Hepatic stellate cell (primary cell): ENCODE measurements at regions not wholly inside any gene's neighbourhood (a gene's known extent, or its start where the extent isn't known, plus 50 kb on each side); places are given as distances from the start of the nearest gene placed in this dataset.
"Not testable (repeated sequence)": the region's sequence is repeated elsewhere in the genome, so short reads cannot be mapped to it uniquely, and the experiment has no call there.

Experiments used
- DNase-seq: peaks from one replicate; pipeline ENCODE4 v3.0.0; 2011; ENCODE audit warnings: low spot score

GRCh38 chr1:233477359-233477758, 136.5 kb upstream of the KCNK1 start:
- DNase-seq, result no peak

DNA sequence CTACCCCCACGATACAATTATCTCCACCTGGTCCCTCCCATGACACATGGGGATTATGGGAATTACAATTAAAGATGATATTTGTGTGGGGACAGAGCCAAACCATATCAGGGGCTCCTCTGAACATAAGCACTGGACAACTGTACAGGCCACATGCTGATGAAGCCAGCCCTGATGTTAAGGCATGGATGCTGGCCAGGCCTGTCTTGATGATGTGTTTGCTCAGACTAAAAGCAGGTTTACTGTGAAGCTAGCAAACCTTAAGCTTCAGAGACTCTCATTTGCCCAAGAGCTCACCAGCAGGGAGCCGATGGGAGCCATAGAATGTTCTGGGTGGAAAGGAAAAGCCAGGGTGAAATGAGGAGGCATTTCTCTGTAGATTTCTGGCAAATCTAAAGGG, 135.3 kb upstream of the KCNK1 start:
- no peak for DNase-seq

DNA sequence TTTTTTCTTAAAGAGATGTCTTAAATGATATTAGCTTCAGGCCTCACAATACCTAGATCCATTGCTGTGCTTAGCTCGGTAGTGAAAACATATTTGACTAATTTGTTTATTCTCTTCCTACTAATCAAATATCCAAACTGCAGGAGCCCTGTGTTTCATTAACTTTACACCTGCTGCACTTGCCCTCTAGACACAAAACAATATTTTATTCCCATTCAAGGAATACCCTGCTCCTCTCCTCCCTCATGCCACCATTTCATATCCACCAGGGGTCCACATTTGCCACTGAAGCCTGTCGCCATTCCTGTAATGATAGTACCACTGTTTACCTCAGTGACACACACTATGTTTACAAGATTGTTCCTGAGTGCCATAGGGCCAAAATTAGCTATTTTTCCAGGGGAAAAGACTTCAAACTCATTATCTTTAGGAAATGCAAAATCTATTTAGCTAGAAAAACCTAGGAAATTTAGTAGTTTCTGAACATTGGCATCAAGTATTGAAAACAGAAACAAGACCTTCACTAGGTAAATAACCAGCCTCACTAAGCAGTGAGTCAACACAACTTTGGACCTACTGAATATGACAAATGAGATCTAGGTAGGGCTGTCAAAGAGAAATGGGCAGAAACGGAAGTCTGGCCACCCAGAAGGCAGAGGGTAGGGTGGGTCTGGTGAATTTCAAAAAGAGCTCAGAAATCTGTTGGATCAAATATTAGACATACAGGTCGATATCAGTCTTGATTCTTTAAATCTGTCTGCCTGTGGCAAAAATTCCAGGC, 134.6 kb upstream of the KCNK1 start:
- no peak for DNase-seq

- no peak for DNase-seq
Observed at GRCh38 chr1:233480198-233480597, 133.7 kb upstream of the KCNK1 start.

DNA sequence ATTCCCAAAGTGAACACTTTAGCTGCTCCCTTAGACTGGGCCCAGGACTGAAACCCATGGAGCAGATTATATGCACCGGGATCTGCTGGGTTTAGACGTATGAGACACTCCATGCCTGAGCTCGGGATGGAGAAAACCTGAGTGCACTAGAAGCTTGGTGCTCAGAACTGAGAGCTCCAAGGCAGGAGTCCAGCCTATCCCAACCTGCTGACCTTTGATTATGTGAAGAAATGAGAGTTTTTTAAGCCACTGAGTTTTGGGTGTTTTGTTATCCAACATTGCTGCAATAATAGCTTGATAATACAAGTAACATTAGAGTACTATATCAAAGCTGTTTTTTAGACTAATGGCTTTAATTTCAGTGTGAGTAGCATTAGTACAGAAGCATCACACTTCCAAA, 131.5 kb upstream of the KCNK1 start:
- DNase-seq, result no peak

DNA sequence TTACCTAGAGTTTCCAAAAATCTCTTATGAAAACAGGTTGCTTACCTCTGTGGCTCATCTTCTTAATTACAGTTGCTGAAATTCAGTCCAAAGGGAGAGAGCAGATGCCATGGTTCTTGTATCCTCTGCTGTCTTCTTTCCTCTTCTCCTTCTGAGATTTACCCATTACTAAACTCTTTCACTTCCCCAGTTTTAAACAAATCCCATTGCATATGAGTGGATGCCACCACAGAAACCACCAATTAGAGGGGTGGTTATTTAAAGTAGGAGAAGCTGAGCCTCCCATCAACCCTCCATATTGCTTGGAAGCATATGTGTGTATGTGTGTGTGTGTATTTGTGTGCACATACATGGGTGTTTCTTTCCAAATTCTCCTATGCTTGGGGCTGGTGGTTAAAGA, 128.5 kb upstream of the KCNK1 start:
- DNase-seq, result no peak

DNA sequence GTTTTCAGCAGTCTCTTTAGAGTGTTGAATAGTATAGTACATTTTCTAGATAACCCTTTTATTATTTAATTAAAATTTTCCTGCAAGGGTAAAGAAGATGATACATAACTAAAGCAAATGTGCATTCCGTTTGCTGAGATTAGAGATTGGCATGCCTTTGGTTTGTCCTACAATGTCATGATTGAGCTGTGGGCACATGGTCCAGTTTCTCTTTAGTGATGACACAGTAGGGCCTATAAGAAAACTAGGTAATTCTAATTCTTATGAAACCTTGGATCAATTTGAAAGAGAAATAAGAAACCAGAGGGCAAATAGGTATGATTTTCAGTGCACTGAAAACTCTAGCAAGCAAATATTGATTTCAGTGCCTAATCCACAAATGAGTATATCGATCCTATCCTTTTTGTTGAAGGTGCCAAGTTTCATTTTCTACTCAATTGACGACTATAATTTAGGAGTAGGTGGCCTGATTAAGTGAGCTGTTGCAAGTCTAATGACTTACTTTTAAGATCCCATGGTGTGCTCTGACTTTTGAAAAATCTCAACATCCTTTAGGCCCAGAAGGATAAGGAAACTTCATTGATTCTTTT, 128.0 kb upstream of the KCNK1 start:
- no peak for DNase-seq

DNA sequence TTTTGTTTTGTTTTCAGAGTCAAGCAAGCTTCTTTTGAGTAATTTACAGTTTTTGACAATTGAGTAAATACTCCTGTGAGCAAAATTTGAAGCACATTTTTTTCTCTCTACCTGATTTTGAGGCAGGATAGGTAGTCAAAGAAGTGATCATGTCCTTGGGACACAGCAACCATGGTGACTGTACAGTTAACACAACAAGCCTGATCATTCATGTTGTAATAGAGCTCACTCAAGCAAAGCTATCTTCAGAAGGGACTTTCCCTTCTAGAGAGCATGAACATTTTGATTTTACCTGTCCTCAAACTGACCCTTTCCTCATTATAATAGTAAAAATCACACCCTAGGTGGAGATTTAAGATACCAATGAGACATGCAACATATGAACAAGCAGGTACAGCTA, 126.5 kb upstream of the KCNK1 start:
- DNase-seq, result no peak

- DNase-seq, result no peak
Observed at GRCh38 chr1:233489411-233489810, 124.5 kb upstream of the KCNK1 start.

GRCh38 chr1:233490488-233490887, 123.4 kb upstream of the KCNK1 start:
- no peak for DNase-seq

- no peak for DNase-seq
Observed at GRCh38 chr1:233491953-233492620, 121.8 kb upstream of the KCNK1 start.

DNA sequence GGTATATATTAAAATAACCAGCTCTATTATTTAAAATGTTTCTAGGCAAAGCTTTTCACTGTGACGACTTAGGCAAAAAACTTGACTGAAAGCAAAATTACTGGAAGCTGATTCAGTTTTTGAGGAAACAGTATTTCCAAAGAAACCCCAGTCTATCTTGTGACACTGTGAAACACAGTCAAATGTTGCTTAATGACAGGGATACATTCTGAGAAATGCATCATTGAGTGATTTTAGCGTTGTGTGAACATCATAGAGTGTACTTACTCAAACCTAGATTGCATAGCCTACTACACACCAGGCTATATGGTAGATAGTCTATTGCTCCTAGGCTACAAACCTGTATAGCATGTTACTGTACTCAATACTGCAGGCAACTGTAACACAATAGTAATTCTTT, 116.9 kb upstream of the KCNK1 start:
- DNase-seq, result no peak

GRCh38 chr1:233497679-233498078, 116.2 kb upstream of the KCNK1 start:
- no peak for DNase-seq

DNA sequence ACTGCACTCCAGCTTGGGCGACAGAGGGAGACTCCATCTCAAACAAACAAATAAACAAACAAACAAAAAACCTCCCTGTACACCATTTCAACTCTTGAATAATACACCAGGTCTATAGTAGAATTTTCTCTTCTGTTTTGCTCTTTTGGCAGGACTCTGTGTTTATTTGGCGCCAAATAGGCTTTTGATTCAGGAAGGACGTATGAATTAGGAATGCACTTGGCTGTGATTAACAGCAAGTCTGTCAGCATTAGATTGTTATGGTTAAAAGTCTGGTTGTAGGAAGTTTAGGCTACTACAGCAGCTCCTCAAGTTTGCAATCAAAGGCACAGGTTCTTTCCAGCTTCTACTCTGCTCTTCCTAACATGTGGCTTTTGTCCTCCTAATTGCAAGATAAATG, 113.8 kb upstream of the KCNK1 start:
- DNase-seq, result no peak

DNA sequence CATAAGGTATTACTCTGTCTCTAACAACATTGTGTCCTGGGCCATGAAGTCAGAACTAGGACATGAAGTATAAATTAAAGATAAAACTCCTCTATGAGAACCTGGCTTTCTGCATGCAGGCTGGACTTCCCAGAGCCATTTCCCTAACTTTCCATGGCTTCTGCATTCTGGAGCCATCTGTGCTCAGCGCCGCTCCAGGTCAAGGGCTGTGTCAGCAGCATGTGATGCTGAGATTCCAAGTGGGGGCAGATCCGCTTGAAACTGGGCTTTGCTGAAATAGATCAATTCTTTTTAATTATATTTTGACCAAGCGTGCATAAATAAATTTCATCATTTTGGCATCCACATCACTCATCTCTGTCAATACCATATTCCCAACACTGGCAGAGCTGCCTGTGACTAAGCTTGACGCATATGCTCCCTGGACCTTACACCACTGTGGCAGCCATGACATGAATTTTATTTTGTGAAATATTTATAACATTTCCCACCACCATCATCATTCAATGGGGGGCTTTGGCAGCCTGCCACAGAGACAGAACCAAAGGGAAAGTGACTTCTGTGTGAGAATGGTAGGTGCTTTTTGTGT, 110.4 kb upstream of the KCNK1 start:
- no peak for DNase-seq

- no peak for DNase-seq
Observed at GRCh38 chr1:233505130-233505529, 108.8 kb upstream of the KCNK1 start.

GRCh38 chr1:233505889-233506288, 108.0 kb upstream of the KCNK1 start:
- DNase-seq, result not testable (repeated sequence)

GRCh38 chr1:233509526-233509925, 104.4 kb upstream of the KCNK1 start:
- no peak for DNase-seq

- DNase-seq, result no peak
Observed at GRCh38 chr1:233512538-233512937, 101.4 kb upstream of the KCNK1 start.

- DNase-seq, result no peak
Observed at GRCh38 chr1:233513431-233513830, 100.5 kb upstream of the KCNK1 start.

DNA sequence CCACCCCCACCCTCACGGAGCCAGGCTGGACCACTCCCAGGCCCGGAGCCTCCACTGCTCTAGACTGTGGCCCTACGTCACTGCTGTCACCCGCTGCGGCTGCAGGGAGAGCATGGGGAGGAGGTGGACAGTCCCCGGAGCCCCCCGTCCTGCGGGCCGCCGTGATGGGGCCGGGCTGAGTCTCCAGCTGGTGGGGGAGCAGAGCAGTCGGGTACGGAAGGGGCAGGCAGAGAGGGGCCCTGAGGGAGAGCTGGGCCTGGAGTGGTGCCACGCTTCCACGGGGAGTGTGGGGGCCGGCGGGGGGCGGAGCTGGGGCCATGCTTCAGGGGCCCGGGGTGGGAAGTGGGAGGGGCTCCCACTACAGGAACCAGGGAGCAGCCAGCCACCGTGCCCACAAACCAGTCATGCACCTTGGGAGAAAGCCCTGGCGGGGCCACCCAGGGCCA, 98.9 kb upstream of the KCNK1 start:
- DNase-seq, result no peak

- DNase-seq, result no peak
Observed at GRCh38 chr1:233516732-233517131, 97.2 kb upstream of the KCNK1 start.

- no peak for DNase-seq
Observed at GRCh38 chr1:233518344-233518743, 95.6 kb upstream of the KCNK1 start.
